GDM1 (cell line): ENCODE measurements at regions not wholly inside any gene's neighbourhood (a gene's known extent, or its start where the extent isn't known, plus 50 kb on each side); places are given as distances from the start of the nearest gene placed in this dataset.

Source experiments
- DNase-seq: peaks from one replicate; lab custom pipeline; 2025; lab: John Stamatoyannopoulos, UW

- no peak for DNase-seq
These were observed 98.6 kb downstream of the BCL2L11 start for GRCh38 chr2:111219285-111219684.

GRCh38 chr2:111219734-111220505 is 99.2 kb downstream of the BCL2L11 start:
- DNase-seq = no peak

DNA sequence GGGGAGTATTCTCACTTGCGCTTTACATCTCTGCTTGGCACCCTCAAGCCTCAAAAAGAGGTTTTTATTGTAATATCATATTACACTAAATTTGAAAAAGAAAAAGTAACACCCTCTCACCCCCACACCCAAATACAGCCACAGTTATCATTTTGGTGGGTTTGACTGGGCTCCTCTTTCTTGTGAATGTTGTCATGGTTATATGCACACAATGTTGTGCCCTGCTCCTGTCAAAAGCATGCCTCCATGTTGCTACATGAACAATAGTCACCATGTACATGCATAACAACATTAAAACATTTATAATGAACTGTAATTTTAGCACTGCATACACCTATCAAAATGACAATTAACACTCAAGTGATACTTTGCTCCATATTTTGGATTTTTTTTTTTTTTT is 100.2 kb downstream of the BCL2L11 start:
- no peak for DNase-seq

GRCh38 chr2:111221701-111222100 is 101.0 kb downstream of the BCL2L11 start:
- DNase-seq = no peak

GRCh38 chr2:111222204-111222866 is 101.6 kb downstream of the BCL2L11 start:
- no peak for DNase-seq

- no peak for DNase-seq
These were observed 105.1 kb downstream of the BCL2L11 start for GRCh38 chr2:111225856-111226255.

- no peak for DNase-seq
These were observed 106.4 kb downstream of the BCL2L11 start for GRCh38 chr2:111226876-111227700.

DNA sequence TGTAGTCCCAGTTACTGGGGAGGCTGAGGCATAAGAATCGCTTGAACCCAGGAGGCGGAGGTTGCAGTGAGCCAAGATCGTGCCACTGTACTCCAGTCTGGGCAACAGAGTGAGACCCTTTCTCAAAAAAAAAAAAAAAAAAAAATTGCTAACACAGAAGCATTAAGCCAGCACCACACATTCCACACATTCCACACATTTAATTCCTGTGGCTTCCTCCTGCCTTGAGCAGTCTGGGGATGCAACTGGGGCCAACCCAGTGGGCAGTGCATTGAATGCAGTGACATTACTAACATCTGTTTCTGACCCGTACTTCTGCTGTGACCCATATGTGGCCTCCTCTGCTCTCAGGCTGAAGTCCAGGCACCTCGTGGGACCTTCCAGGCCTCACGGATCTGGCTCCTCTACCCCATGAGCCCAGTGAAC is 107.0 kb downstream of the BCL2L11 start:
- DNase-seq = no peak

DNA sequence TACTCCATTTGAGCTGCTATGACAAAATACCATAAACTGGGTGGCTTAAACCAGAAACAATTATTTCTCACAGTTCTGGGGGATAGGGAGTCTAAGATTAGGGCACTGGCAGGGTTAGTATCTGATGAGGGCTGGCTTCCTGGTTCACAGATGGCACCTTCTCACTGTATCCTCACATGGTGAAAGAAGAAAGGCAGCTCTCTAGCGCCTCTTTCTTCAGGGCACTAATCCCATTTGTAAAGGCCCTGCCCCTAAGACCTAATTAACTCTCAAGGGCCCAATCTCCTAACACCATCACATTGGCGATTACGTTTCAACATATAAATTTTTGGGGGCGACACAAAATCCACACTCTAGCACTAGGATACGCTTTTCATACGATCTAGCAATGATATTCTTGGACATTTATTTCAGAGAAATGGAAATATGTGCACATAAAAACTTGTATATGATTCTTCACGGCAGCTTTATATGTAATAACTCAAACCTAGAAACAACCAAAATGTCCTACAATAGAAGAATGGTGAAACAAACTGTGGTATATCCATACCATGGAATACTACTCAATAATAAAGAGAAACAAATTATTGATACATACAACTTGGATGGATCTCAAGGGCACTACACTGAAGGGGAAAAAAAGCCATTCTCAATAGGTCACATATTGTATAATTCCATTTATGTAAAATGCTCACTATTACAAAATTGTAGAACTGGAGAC is 111.0 kb downstream of the BCL2L11 start:
- DNase-seq = no peak

- DNase-seq = no peak
These were observed 114.7 kb downstream of the BCL2L11 start for GRCh38 chr2:111235192-111236015.

DNA sequence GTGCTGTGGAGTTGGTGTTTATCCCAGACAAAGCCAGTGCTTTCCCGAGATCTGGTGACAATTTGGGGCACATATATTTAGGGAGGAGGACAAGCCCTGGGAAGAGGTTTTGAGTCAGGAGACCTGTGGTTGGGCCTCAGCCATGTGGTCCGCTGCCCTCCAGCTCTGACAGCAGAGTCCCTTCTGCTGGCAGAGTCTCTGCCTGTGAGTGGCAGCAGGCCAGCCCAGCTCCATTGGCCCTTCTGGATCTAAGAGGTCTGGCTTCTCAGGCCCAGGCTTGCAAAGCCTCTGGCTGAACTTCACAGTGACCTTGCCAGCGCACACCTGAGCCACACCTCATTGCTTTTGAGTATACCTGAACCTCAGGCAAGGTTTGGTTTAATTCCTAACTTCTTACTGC is 115.3 kb downstream of the BCL2L11 start:
- DNase-seq = no peak

GRCh38 chr2:111238296-111238695 is 117.6 kb downstream of the BCL2L11 start:
- no peak for DNase-seq

- no peak for DNase-seq
These were observed 118.4 kb downstream of the BCL2L11 start for GRCh38 chr2:111239107-111239506.

DNA sequence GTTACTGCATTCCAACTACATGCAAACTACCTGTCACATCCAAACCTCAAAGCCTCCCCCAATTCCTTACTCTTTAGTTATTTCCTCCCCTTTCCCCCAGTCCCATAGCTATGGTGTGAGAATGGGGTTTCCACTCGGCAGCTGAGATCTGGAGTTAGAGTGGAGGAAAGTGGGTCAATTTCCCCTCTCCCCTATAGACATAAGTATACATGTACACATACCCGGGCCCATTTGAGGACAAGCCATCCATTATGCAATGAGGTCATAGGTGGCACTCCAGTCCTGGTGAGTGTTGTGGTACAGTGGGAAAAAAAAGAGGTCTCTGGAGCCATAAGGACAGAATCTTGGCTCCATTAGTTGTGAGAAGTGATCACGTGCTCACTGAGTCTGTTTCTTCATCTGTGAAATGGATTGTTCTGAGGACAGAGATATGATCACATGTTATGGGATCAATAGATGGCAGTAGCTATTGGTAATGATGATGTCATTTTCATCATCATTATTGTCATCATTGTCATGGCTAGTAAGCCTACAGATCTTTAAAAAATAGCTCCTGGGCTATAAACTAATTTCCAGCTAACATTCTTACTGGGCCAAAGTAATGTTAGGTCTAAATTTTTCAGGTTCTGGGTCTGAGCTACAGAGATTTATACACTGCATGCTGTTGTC is 119.0 kb downstream of the BCL2L11 start:
- DNase-seq = no peak

DNA sequence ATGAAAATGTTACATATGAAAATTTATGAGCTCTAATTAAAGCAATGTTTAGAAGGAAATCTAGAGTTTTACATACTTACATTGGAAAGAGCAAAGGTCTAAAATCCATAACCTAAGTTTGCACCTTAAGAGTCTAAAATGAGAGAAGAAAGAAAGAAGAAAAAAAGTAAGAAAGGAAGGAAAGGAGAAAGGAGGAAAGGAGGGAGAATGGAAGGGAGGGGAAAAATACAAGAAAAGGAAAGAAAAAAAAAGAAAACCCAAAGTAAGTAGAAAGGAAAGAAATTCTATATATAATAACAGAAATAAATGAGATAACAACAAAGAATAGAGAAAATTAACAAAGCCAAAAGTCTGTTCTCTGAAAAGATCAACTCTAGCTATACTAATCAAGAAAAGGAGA is 122.6 kb downstream of the BCL2L11 start:
- no peak for DNase-seq

DNA sequence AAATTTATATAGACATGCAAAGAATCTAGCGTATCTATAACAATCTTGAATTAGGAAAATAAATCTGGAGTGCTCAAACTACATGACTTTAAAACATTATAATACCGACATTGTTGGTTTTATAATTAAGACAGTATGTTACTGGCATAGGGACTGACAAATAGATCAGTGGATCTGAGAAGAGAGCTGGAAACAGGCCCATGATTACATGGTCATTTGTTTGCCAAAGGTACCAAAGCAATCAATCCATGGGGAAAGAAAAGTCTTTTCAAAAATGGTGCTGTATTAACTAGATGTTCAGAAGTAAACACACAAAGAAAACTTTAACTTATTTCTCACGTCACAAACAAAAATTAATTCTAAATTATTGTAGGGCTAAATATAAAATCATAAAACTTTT is 124.2 kb downstream of the BCL2L11 start:
- DNase-seq = no peak

DNA sequence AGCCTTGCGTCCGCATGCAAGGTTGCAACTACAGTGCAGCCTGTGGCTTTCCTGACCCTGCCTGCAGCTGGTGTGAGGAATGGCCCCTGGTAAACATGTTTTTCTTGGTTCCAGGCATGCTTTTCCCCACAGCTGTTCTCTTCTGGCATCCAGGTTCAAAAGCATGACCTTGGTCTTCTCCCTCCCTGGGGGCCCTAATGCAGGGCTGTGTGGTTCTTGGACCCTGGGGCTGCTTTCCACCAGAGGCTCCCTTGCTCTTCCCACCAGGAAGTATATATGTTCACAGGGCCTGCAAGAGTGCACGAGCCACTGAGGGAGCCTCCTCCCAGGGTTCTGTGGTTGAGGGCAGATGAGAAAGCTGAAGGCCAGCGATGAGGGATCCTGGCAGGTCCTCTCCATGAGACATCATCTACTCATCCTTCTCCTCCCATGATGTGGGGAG is 125.9 kb downstream of the BCL2L11 start:
- DNase-seq = no peak

DNA sequence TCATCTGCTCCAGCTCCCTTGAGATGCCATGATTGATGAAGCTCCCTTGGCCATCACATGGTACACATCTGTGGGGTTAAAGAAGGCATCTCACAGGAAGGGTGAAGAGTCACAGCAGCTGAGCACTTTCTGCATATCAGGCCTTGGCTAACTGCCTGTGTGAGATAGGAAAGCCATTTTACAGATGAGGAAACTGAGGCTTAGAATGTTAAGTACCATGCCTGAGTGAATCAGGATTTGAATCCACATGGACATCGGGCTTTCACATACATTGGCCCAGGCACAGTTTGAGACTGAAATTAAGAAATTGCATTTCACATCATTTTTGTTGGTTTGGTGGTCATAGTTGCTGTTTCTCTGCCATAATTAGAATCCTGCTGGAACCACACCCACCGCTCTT is 126.8 kb downstream of the BCL2L11 start:
- DNase-seq = no peak

DNA sequence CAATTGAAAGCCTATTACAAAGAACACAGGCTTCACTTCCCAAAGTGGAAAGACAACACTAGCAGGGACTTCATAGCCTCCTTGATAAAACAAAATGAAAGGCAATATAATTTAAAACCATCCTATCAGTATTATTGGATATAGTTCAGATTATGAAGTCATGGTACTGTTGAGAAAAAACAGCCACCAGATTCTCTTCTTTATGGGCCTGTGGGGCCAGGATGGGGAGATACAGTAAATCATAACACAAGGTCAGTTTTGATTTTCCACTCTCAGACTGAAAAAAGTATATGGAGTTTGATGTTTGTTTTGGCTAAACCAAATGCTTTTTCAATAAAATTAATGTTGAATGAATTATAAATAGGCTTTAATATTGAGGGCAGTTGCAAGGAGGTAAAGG is 129.1 kb downstream of the BCL2L11 start:
- DNase-seq = no peak

DNA sequence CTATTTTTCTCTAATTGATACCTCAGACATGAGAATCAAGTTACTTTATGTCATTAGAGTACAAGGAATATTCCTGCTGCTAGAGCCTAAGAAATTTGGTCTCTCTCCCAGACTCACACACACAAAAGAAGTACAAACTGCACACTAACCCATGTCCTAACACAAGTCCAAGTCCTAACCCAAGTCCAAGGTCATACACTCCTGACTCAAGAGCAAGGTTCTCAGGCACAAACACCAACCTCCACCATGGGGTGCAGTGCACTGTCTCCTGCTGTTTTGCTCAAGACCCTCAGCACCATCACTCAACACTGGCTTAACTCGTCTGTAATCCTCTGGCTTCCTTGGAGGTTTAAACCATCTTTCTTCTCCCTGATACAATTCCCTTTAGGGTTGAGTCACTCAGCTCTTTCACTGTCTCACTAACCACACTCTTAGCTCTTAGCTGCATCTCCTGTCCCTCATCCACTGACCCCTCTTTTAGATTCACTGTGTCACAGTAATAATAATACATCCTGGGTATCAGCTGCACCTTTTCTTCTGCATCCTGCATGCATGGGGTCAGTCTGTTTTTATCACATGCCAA is 129.8 kb downstream of the BCL2L11 start:
- no peak for DNase-seq
